ENCODE measurements at regions not wholly inside any gene's neighbourhood (a gene's known extent, or its start where the extent isn't known, plus 50 kb on each side); places are given as distances from the start of the nearest gene placed in this dataset.

GRCh38 chr5:24314106-24314505 is 330.7 kb downstream of the CDH10 start:
- TF ChIP-seq CTCF (IDR thresholded peaks at IDR 0.05) (no peak), ZFX (IDR thresholded peaks at IDR 0.05; ENCODE audit: borderline replicate concordance) (no peak)

All from 22Rv1 (cell line).